K562 (cell line): ENCODE measurements at regions not wholly inside any gene's neighbourhood (a gene's known extent, or its start where the extent isn't known, plus 50 kb on each side); places are given as distances from the start of the nearest gene placed in this dataset.

Source experiments
- ATAC-seq: fragments of 200-7000 bp; cut with Tn5 transposase; 3 replicates; pipeline ENCODE4 v1.9.1; 2020; ENCODE audit warnings: moderate library complexity
- BruUV-seq: library from RNA; stranded (reverse); fragments of 400-500 nt; replicated peaks from 2 replicates; lab custom pipeline; 2021; lab: Mats Ljungman, UMichigan
- CTCF ChIA-PET: fragments of 300-600 bp; formaldehyde crosslinking; extraction: SDS; loops from one replicate; lab custom pipeline; 2021; ENCODE audit warnings: low intra/inter-chr PET ratio; lab: Yijun Ruan, JAX
- POLR2A ChIA-PET: fragments of 300-600, 350-650 bp; sonication (Branson Sonifier 250); formaldehyde crosslinking; extraction: SDS; loops from one replicate; lab custom pipeline; 2021; ENCODE audit warnings: antibody characterized with exemption, inconsistent platforms; lab: Yijun Ruan, JAX
- DNase-seq, 4 experiments: peaks; one replicate each; pipeline versions ENCODE4 v3.0.0 to v3.0.0-alpha.2; 2011 to 2018; ENCODE audit warnings: low spot score in 3 of 4, mixed read lengths in 3 of 4; ENCODE audit errors: extremely low read depth in 1 of 4
- FAIRE-seq: peaks from 2 replicates; lab custom pipeline; 2011; peaks lifted over from hg19 to GRCh38; lab: Jason Lieb, UNC
- H2AFZ ChIP-seq: 2 replicates; pipeline ENCODE4 v1.6.0; 2011; ENCODE audit warnings: low read depth, low read length, control low read depth, inconsistent platforms
- H3K27ac ChIP-seq: fragments of 200-600 bp; 3 replicates; pipeline ENCODE4 v1.8.0; 2011; ENCODE audit warnings: low read depth, mild to moderate bottlenecking, control low read depth, inconsistent platforms, low read length, moderate library complexity, mixed read lengths; ENCODE audit errors: extremely low read depth
- H3K27me3 ChIP-seq, 2 experiments: fragments of 300-600 bp in 1 of 2; 2 replicates in 1 of 2; 3 replicates in 1 of 2; pipeline versions ENCODE4 v1.6.0 to v1.8.0; 2011; ENCODE audit warnings: inconsistent platforms in 2 of 2, low read length in 2 of 2, mild to moderate bottlenecking in 1 of 2, mixed read lengths in 1 of 2, moderate library complexity in 1 of 2; ENCODE audit not compliant: control insufficient read depth in 2 of 2, insufficient read depth in 2 of 2
- H3K36me3 ChIP-seq: fragments of 300-600 bp; 3 replicates; pipeline ENCODE4 v1.8.0; 2011; ENCODE audit warnings: mild to moderate bottlenecking, low read length, inconsistent platforms; ENCODE audit not compliant: control insufficient read depth, insufficient read depth
- H3K4me1 ChIP-seq, 2 experiments: fragments of 200-600 bp in 1 of 2; replicated peaks in 1 of 2; 2 replicates in 1 of 2; 3 replicates in 1 of 2; pipeline versions ENCODE4 v1.5.1 to v1.8.0; 2011; ENCODE audit warnings: inconsistent platforms in 2 of 2, low read length in 2 of 2, mild to moderate bottlenecking in 1 of 2, mixed read lengths in 1 of 2, moderate library complexity in 1 of 2; ENCODE audit not compliant: control insufficient read depth in 2 of 2, insufficient read depth in 2 of 2
- H3K4me2 ChIP-seq: 2 replicates; pipeline ENCODE4 v1.6.1; 2011; ENCODE audit warnings: low read length, control low read depth, inconsistent platforms, mixed read lengths; ENCODE audit not compliant: insufficient read depth
- H3K4me3 ChIP-seq: fragments of 200-600 bp; sonication (generic), shearing (Covaris generic); 2 replicates; pipeline ENCODE4 v1.5.1; 2016; ENCODE audit warnings: control low read depth, inconsistent platforms
- H3K79me2 ChIP-seq: fragments of 200-600 bp; 3 replicates; pipeline ENCODE4 v1.8.0; 2011; ENCODE audit warnings: low read length, inconsistent platforms; ENCODE audit not compliant: control insufficient read depth, insufficient read depth
- H3K9ac ChIP-seq, 2 experiments: 2 replicates each; pipeline versions ENCODE4 v1.6.0 to v1.6.1; 2011; ENCODE audit warnings: low read depth in 2 of 2, low read length in 2 of 2, control low read depth in 1 of 2, inconsistent platforms in 1 of 2, mild to moderate bottlenecking in 1 of 2, mixed read lengths in 1 of 2; ENCODE audit not compliant: insufficient read depth in 1 of 2
- H3K9me1 ChIP-seq: one replicate; pipeline ENCODE4 v1.6.0; 2011; ENCODE audit warnings: inconsistent platforms, mild to moderate bottlenecking, low read length, moderate library complexity; ENCODE audit not compliant: control insufficient read depth, insufficient read depth
- H3K9me3 ChIP-seq: replicated peaks from 2 replicates; pipeline ENCODE4 v1.5.1; 2011; ENCODE audit warnings: low read depth, low read length, inconsistent platforms; ENCODE audit not compliant: control insufficient read depth, insufficient read depth
- H4K20me1 ChIP-seq: replicated peaks from 2 replicates; pipeline ENCODE4 v1.6.1; 2011; ENCODE audit warnings: low read length, inconsistent platforms, mixed read lengths; ENCODE audit not compliant: control insufficient read depth, insufficient read depth
- BRCA1 ChIP-seq, 2 experiments: fragments of 450-650 bp in 1 of 2; sonication (generic) in 1 of 2; formaldehyde crosslinking in 1 of 2; IDR thresholded peaks; 2 replicates each; pipeline versions ENCODE4 v1.5.0 to v1.6.1; 2017 to 2020; ENCODE audit warnings: mild to moderate bottlenecking in 1 of 2, missing genetic modification reagents in 1 of 2
- DACH1 ChIP-seq: fragments of 450-650 bp; IDR thresholded peaks from 2 replicates; pipeline ENCODE4 v1.6.1; 2018; ENCODE audit not compliant: partially characterized antibody
- ETV1 ChIP-seq: fragments of 450-650 bp; conservative IDR thresholded peaks from 2 replicates; pipeline ENCODE4 v1.6.1; 2016; ENCODE audit warnings: missing genetic modification characterization, control low read depth, low read depth, missing compliant biosample characterization
- HIVEP1 ChIP-seq: fragments of 250-450 bp; sonication (Bioruptor Pico); IDR thresholded peaks from 2 replicates; pipeline ENCODE4 v1.4.0; 2020; ENCODE audit warnings: mild to moderate bottlenecking
- HNRNPUL1 ChIP-seq: fragments of 200-400 bp; formaldehyde crosslinking; IDR thresholded peaks from 2 replicates; pipeline ENCODE4 v1.6.1; 2017; ENCODE audit warnings: low read length
- MAFF ChIP-seq: IDR thresholded peaks from 2 replicates; pipeline ENCODE4 v1.6.1; 2012; ENCODE audit warnings: low read length, improper control_type of control experiment
- MAZ ChIP-seq, 2 experiments: fragments of 450-650 bp in 1 of 2; sonication (generic) in 1 of 2; formaldehyde crosslinking; IDR thresholded peaks in 1 of 2; conservative IDR thresholded peaks in 1 of 2; 2 replicates each; pipeline versions ENCODE4 v1.4.0 to v1.5.0; 2020; ENCODE audit warnings: mild to moderate bottlenecking in 1 of 2, missing genetic modification reagents in 1 of 2
- MEIS2 ChIP-seq: fragments of 450-650 bp; IDR thresholded peaks from 2 replicates; pipeline ENCODE4 v1.6.1; 2014; ENCODE audit warnings: mild to moderate bottlenecking; ENCODE audit not compliant: partially characterized antibody
- NFYB ChIP-seq: IDR thresholded peaks from 2 replicates; pipeline ENCODE4 v1.6.1; 2011; ENCODE audit warnings: mild to moderate bottlenecking, moderate library complexity; ENCODE audit not compliant: insufficient read length; ENCODE audit errors: extremely low read depth
- NR4A1 ChIP-seq, 2 experiments: fragments of 250-450 bp in 1 of 2; fragments of 450-650 bp in 1 of 2; sonication (Bioruptor Pico) in 1 of 2; IDR thresholded peaks; 2 replicates each; pipeline versions ENCODE4 v1.4.0 to v1.6.1; 2016 to 2020; ENCODE audit warnings: mild to moderate bottlenecking in 2 of 2, missing compliant biosample characterization in 1 of 2, missing genetic modification characterization in 1 of 2, moderate library complexity in 1 of 2
- PBX2 ChIP-seq, 2 experiments: IDR thresholded peaks in 1 of 2; conservative IDR thresholded peaks in 1 of 2; 2 replicates each; pipeline ENCODE4 v1.6.1; 2016; ENCODE audit warnings: low read depth in 2 of 2, mild to moderate bottlenecking in 1 of 2, missing compliant biosample characterization in 1 of 2, missing genetic modification characterization in 1 of 2, moderate library complexity in 1 of 2
- PHF21A ChIP-seq: fragments of 450-650 bp; IDR thresholded peaks from 2 replicates; pipeline ENCODE4 v1.6.1; 2017; ENCODE audit warnings: low read depth, borderline replicate concordance
- RB1 ChIP-seq: fragments of 450-650 bp; IDR thresholded peaks from 2 replicates; pipeline ENCODE4 v1.6.1; 2017; ENCODE audit warnings: low read depth, mild to moderate bottlenecking
- RBM14 ChIP-seq: fragments of 200-400 bp; formaldehyde crosslinking; IDR thresholded peaks from 2 replicates; pipeline ENCODE4 v1.6.1; 2018; ENCODE audit warnings: low read depth, mild to moderate bottlenecking, low read length, moderate library complexity, borderline replicate concordance; ENCODE audit not compliant: insufficient read depth
- XRCC5 ChIP-seq: fragments of 200-400 bp; formaldehyde crosslinking; IDR thresholded peaks from 2 replicates; pipeline ENCODE4 v1.6.1; 2017; ENCODE audit warnings: low read depth, mild to moderate bottlenecking, low read length
- ZBTB1 ChIP-seq: sonication (generic); formaldehyde crosslinking; IDR thresholded peaks from 2 replicates; pipeline ENCODE4 v1.8.1; 2023; ENCODE audit warnings: missing genetic modification reagents, low read depth, mild to moderate bottlenecking, borderline replicate concordance
- ZNF311 ChIP-seq: fragments of 250-450 bp; sonication (Bioruptor Pico); IDR thresholded peaks from 2 replicates; pipeline ENCODE4 v1.4.0; 2020; ENCODE audit warnings: mild to moderate bottlenecking, moderate library complexity
- ZSCAN32 ChIP-seq: fragments of 450-650 bp; formaldehyde crosslinking; IDR thresholded peaks from 2 replicates; pipeline ENCODE4 v1.4.0; 2020; ENCODE audit warnings: mild to moderate bottlenecking, moderate library complexity
- WGBS: fragments of 100-300 bp; shearing (Covaris generic); methylation state at CpG from one replicate; pipeline ENCODE4 v1.1.6; 2016; ENCODE audit warnings: low coverage, mixed read lengths; ENCODE audit not compliant: insufficient coverage; ENCODE audit errors: missing lambda C conversion rate; 5-methylcytosine and 5-hydroxymethylcytosine counted together
- in situ Hi-C: fragments of 300-500 bp; cut with MboI; formaldehyde crosslinking; loops from 4 replicates; pipeline ENCODE4 v1.15.0; 2018; ENCODE audit warnings: inconsistent platforms, mixed read lengths
- intact Hi-C: fragments of 100-400 bp; cut with micrococcal nuclease; formaldehyde crosslinking; loops from 2 replicates; pipeline ENCODE4 v1.14.2; 2022
- TF ChIP-seq, protein P1 (sequence below): fragments of 250-450 bp; sonication (Bioruptor Pico); IDR thresholded peaks from 2 replicates; pipeline ENCODE4 v1.5.0; 2020; ENCODE audit warnings: mild to moderate bottlenecking

GRCh38 chr17:79292501-79292900 is 217.9 kb downstream of the ENGASE start (continued):
- TF ChIP-seq PBX2 (CRISPR knock-in tag; IDR thresholded peaks at IDR 0.05; ENCODE audit: low read depth) = no peak
- no peak for TF ChIP-seq PBX2 (tag; conservative IDR thresholded peaks at IDR 0.05; ENCODE audit: low read depth)
- TF ChIP-seq XRCC5 = no peak
- no peak for TF ChIP-seq MEIS2
- TF ChIP-seq PHF21A = no peak
- no peak for TF ChIP-seq BRCA1 (IDR thresholded peaks at IDR 0.05)
- no peak for TF ChIP-seq BRCA1 (CRISPR knock-in tag; IDR thresholded peaks at IDR 0.05)
- no peak for TF ChIP-seq ZBTB1 (CRISPR knock-in tag)

DNA sequence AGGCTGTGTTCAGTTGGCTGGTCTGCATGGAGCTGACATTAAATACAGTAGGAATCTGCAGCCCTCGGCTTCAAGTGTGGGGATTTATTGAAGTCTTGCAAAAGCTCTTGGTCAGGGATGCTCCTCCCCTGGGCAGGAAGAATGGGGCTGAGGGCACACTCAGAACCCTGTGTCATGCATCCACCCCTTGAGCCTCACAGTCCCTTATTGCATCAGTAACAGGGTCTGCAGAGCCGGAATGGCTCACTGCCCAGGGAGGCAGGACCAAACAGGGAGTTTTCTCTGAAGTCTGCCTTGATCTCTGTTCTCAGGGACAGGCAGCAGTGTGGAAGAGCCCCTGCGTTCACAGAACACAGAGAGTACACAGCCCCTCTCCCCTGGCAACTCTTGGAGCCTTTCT is 216.8 kb downstream of the ENGASE start:
- no TSS peak for BruUV-seq
- POLR2A ChIA-PET = interaction anchor here (1.3 kb wide), 1 partner anchor 10 kb away, joined by 4 read pairs; no protein-coding TSS in a partner anchor
- TF ChIP-seq HIVEP1 (CRISPR knock-in tag) (no peak), HNRNPUL1 (no peak), MAZ (CRISPR knock-in tag; conservative IDR thresholded peaks at IDR 0.05 in 1 of 2, IDR thresholded peaks at IDR 0.05 in 1 of 2) (no peak), DACH1 (no peak), RBM14 (no peak), ZSCAN32 (no peak), ZNF311 (no peak), NR4A1 (CRISPR knock-in tag; IDR thresholded peaks at IDR 0.05) (no peak), NR4A1 (tag; IDR thresholded peaks at IDR 0.05) (no peak), NFYB (no peak), RB1 (no peak), MAFF (no peak), ETV1 (no peak)
- TF ChIP-seq, protein P1, sequence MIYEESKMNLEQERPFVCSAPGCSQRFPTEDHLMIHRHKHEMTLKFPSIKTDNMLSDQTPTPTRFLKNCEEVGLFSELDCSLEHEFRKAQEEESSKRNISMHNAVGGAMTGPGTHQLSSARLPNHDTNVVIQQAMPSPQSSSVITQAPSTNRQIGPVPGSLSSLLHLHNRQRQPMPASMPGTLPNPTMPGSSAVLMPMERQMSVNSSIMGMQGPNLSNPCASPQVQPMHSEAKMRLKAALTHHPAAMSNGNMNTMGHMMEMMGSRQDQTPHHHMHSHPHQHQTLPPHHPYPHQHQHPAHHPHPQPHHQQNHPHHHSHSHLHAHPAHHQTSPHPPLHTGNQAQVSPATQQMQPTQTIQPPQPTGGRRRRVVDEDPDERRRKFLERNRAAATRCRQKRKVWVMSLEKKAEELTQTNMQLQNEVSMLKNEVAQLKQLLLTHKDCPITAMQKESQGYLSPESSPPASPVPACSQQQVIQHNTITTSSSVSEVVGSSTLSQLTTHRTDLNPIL (CRISPR knock-in tag) = no peak

More for the DNA sequence above, 216.8 kb downstream of the ENGASE start:
- ATAC-seq = no peak
- Histone ChIP-seq H2AFZ (no peak overlapping the region), H3K4me1 (peaks cover 0 to 4% of the 10 kb centered on the region in 2 experiments; a peak in 1 of 5 replicates), H3K9me3 (no peaks in the 10 kb centered on the region), H3K27me3 (peaks cover 0 to 19% of the 10 kb centered on the region in 2 experiments; a peak in 3 of 5 replicates), H3K27ac (no peak overlapping the region), H3K4me2 (no peak overlapping the region), H3K4me3 (no peak overlapping the region), H3K36me3 (no peaks in the 10 kb centered on the region), H3K9ac (no peak overlapping the region), H4K20me1 (peaks cover 10% of the 10 kb centered on the region; the same call in 1 of the 2 replicates), H3K79me2 (no peaks in the 10 kb centered on the region), H3K9me1 (no peaks in the 10 kb centered on the region)
- intact Hi-C loops (no loop called here), in situ Hi-C loops (no loop called here)
- no peak for DNase-seq
- WGBS = 0% methylated on average over 3 of the region's 3 CpGs
- no peak for FAIRE-seq
- CTCF ChIA-PET = no interaction called here
